Stimulated activated CD4-positive, alpha-beta T cell treated with anti-CD3 and anti-CD28 coated beads, Interleukin-4, amount 100 ng/mL, for 1 hour (primary cell): ENCODE measurements at regions not wholly inside any gene's neighbourhood (a gene's known extent, or its start where the extent isn't known, plus 50 kb on each side); places are given as distances from the start of the nearest gene placed in this dataset.

Experiments
- DNase-seq: peaks from one replicate; pipeline ENCODE4 v3.0.0-alpha.2; 2020

DNA sequence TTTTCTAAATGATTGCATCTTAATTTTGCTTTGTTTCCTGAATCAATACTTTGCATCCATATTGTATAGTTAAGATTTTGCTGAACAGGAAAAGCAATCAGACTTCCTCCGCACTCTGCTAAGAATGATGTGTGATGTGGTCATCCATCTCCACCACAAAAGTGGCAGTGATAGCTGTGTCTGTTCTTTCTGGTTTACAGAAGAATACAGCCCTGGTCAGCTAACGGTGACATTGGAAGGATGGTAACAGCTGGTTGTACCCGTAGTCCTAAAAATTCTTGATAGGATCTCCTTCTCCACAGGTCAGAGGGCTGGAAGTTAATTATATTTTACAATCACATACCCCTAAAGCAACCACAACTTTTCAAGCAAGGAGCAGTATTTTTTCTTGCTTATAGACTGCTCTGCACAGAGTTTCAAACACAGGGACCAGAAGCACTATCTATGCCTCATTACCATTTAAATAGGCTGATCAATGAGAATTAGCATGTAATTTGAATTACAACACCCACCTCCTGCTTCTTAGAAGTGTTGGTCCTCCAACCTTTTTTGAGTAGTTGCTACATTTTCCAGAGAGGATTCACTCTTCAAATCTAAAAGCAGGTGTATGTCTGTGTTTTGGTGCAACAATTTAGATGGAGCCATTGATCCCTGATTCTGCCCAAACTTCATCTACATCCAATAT, 1191.9 kb upstream of the NUDT12 start:
- no peak for DNase-seq

DNA sequence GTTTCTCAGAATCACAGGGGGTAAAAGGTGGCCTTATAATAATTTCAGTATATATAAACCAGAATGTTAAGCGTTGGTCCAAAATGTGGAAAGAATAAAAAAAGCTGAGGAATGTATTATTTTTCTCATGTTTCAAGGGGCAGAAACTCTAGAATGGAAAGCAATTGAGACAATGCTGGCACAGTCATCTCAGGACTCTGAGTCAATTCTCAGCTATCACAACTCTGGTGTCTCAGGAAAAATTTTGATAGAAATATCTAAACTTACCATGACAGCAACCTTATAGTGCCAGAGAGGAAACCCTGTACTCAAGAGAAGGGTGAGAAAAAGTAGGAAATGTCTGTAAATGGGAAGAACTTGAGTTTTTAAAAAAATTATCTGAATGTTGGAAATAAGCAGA, 1189.4 kb upstream of the NUDT12 start:
- DNase-seq, result no peak

DNA sequence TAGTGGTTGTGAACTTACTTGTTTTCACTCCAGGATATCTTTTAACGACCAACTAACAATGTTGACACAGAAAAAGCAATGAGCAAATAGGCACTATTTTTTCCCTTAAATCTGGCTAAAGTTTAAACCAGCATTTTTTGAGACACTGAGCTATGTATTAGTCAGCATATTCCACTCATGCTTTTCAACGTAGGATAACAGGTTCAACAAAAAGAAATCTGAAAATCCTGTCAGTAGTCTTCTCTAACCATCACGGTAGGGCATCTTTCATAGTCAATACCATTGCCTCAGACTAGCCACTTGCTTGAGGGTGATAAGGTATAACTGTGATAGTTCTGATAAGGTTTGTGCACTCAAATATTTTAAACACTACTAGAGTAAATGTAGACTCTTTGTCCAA, 1177.3 kb upstream of the NUDT12 start:
- no peak for DNase-seq

DNA sequence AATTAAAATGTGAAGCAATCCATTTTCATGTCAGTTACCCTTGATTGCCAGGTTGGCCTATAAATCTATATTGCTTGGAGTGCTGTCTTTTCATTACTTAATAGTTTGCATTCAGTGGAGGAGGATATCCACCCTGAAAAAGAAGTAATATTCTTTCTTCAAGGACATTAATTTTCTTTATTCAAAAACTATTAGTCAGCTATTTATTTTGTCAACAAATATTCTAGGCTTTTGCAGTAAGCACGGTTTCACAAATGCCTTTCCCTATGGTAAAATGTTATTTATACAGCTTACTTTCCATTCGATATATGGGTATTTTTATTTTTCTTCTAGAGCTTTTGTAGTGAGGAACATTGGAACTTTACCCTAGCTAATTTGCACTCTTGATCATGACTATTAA, 1176.9 kb upstream of the NUDT12 start:
- DNase-seq, result no peak

DNA sequence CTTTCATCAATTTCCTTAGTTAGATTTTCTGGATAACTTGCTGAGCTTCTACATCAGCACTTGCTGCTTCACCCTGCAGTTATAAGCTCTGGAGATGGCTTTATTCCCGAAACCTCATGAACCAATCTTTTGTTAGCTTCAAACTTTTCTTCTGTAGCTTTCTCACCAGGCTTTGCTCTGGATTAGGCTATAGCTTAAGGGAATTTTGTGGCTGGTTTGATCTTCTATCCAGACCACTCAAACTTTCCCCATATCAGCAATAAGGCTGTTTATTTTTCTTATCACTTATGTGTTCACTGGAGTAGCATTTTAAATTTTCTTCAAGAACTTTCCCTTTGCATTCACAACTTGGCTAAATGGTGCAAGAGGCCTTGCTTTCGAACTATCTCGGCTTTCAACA, 1173.5 kb upstream of the NUDT12 start:
- no peak for DNase-seq

DNA sequence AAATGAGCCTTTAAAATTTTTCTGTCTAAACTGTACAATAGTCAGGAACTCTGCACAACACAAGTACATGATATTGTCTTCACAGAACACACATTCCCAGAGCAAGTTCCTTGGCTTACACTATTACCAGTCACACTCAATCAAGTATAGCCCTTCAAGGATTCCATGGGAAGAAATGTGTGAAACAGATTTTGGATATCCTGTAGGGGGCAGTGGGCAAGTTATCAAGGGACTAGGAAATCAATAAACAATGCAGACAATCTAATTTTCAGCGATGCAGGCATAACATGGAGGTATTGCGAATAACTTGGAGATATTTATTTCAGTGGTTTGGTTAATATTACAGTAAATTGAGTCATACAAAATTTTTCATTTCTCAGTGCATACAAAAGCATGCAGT, 1171.5 kb upstream of the NUDT12 start:
- no peak for DNase-seq

DNA sequence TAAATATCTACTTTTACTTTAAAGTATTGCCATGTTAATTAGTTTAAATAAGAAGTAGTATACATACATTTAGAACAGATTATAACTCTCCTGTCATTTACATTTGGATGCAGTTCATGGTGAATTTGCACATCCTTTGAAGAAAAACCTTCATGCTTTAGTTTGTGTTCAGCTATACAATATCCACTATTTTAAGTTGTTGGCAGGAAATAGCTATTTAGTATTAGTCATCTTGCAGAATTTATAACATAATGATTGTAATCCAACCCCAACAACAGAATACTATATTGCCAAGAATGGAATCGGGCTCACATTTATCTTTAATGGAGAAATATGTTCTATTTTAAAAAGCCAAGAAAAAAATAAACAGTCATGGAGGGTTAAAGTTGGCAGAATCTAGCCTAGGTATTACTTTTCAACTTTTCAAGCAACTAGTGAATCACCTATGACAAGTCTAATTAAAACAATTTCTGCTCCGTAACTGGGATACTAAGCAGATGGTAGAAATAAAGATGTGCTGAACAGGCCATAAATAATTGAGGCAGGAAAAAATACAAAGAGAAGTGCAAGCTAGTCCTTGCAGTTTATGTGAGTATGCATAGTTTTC, 1170.6 kb upstream of the NUDT12 start:
- no peak for DNase-seq

DNA sequence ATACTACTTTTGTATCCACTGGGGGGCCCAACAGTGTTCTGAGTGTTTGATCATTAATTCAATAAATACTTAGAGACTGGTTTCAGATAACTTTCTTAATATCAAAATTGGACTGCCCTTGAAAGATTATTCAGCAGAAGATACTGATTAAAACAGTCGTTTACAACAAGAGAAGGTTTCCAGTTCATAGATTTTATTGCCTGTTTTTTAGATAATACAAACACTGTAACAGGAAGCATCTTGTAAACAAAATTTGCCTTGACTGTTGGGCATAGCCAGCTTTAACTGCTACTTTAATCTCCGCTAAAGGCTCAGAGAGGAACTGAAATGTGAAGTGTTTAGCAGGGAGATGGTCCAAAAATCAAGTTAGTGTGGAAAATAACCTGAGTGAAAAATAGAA, 1168.7 kb upstream of the NUDT12 start:
- no peak for DNase-seq

DNA sequence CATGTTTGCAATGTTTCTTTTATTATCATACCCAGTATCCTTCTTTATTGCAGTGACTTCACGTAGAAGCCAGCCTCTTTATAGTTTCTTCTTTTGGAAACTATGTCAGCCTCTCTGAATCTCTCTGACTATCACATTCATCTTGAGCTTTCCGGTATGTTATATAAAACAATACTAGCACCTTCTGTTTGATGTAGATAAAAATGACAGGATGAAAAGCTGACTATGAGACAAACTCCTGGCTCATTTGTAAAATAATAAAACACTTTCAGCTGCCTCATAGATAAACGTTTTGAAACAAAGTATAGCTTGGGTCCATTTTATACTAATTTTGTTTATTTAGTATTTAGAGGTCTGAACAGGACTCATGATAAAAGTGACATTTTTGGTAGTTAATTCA, 1145.4 kb upstream of the NUDT12 start:
- no peak for DNase-seq

DNA sequence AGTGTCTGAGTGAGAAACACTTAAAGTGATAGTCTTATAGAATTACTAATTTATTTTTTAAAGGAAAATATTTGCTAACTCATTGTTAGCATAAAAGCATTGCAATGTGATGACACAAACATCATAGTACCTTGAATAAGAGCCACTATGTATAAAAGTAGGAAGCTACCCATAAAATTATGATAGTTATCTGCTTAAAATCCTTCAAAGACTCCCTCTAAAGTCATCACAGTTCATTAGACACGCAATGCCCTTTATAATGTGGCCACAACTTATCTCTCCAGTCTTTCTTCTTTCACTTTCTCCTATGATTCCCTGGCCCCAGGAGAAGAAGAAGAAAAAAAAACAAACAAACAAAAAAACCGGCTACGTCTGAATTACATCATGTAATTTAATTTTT, 1144.0 kb upstream of the NUDT12 start:
- DNase-seq, result no peak

DNA sequence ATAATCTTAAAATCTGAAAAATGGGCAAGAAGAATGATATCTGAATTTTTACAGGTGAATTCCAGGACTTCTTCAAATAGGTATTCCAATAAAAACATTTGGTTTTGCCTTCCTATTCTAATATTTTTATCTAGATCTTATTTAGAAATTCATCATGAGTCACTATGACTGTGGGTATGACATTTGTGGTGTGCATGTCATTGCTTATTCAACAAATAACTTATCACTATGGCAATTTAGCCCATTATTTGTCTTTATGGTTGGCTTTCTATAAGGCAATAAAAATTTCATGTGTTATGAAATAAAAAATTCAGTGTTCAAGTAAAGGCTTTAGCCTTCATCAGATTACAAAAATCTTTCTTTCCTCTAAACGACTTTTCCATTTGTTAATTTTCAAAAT, 1139.6 kb upstream of the NUDT12 start:
- no peak for DNase-seq

DNA sequence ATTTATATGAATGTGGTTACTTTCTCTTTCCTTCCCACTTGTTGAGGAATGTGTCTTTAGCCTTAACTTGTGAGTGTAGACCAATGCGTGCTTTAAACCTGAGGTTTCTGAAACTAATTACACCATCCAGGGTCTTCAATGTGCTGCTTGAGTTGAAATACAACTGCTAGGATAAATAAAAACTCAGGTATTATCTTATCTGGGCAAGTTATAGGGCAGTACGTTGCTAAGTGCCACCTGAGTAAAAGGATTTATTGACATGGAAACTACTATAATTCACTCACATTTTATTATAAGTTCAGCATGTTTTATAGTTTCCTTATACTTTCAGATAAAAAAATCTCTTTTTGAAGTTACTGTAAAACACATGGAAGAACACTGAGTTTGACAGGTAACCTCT, 1136.8 kb upstream of the NUDT12 start:
- no peak for DNase-seq

DNA sequence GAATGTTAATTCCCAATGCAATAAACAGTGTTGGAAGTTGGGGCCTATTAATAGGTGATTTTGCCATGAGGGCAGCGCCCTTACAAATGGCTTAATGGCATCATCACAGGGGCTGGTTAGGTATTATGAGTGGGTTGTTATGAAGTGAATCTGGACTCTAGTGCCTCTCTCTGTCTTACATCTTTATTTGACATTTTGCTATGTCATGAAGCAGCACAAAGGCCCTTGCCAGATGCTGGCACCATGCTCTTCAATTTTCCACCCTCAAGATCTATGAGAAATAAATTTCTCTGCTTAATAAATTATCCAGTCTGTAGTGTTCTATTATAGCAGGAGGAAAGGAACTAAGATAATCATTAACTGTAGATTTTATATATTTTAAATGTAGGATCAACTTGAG, 1098.7 kb upstream of the NUDT12 start:
- no peak for DNase-seq

DNA sequence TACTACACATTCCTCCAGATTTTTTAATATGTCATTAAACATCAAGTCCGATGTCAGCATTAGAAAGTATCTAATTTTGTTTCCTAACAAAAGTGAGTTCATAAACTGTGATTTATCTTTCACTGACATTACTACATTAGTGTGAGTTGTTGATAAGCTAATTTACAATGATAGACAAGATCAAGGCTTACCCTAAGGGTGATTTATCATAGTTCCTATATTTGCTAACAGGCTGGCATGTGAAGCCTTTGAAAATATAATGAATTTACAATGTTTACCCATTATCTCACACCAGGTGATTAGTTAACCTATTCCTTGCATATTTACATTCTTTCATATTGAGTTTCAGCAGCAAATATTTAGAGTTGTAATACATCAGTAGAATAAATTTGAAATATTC, 1096.9 kb upstream of the NUDT12 start:
- DNase-seq, result no peak

DNA sequence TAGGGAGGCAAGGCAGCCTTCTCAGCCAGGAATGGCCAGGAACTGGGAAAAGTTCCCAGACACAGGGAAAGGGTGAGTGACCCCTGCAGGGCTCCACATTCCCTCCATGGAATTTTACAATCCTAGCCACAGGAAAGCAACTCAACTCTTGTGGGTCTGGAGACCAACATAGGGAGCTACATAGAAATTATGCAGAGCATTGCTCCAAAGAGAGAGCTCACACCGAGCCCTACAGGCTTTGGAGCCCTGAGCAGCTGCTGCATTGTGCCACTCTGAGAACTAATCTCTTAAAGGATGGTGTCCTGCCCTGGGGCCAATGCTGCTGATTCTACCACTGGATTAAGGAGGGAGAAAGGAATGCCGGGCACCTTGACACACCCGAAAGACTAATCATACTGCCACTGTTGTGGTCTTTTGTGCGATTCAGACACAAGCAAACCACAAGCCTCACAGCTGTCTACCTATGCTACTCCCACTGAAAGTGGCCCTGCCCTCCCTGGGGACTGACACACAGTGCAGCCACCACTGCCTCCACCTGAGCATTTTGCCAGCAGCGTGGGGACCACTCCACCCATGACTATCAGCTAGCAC, 1089.8 kb upstream of the NUDT12 start:
- no peak for DNase-seq

DNA sequence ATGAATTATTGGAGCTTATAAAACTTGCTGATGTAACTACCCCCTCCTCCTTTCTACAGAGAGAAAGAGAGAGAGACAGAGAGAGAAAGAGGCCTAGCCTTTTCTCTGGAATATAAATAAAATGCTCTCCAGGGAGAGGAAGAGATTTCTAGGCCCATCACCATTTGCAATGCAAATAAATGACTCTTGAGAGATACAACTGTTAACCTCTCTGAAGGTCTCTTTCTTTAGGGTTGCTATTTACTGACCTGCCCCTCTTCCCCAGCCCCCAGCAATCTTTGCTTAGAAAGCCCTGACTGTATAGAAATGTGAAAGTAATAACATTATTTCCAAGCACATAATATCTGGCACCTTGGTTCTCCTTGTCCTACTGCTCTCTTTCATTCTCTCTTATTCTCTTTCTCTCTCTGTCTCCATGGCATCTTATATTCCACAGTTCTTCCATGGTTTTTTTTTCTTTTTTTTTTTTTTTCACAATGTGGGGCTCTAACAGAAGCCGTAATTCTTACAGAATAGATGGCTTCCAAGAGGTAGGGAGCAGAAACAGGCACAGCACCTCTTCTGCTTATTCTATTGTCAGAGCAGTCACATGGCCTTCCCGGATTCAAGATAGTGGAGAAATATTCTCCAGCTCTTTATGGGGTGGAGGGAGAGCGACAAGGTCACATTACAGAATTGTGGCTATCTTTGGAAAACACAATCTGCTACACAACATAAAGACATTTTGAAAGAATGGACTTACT, 1087.9 kb upstream of the NUDT12 start:
- no peak for DNase-seq

DNA sequence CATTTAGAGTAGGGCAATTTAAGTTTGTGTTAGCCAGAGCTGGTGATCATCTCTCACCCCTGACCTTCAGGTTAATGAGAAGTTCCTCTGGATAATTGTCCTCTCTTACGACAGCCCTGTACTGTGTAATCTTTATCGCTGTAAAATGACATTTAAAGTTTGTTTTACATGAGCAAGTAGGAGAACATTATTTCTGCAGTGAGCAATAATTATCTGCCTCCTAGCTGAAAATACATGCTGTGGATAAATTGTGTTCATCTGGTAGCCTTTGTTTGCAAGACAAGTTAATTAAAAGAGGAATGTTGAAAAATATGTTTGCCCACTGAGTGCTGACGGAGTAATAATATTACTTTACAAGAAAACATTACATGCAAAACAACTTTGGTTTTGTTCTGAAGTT, 1083.8 kb upstream of the NUDT12 start:
- no peak for DNase-seq

DNA sequence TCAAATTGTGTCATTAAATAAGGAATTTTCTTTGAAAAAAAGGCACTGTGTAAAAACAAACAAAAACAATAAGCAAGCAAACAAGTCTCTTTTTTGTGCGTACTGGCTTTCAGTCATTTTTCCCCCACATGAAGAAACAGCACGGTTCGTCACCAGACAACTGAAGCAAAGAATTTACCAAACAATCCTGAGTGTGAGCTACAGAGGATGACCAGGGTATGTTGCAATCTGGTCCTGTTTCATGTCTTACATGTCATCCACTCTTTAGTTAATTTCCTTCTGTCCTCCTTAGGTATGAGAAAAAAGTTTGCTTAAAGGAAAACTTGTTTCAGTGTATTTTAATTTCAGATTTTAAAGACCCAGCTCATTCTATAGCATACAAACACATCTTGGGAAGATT, 1080.7 kb upstream of the NUDT12 start:
- no peak for DNase-seq

DNA sequence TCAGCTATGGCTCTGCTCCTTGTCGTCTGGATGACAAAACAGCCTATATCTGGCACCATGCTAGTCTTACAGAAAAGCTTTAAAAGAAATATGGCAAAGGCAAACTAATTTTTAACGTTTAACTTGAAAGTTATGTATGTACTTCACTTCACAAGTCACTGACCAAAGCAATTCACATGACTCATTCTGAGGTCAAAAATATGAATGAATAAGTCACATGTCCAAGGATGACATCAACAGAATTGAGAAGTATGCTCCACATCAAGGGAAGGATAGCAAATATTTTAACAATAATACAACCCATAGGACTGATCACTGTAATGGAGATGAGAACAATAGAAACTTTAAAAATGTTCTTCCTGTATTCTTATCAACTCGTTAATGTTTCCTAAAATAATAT, 1072.6 kb upstream of the NUDT12 start:
- no peak for DNase-seq

DNA sequence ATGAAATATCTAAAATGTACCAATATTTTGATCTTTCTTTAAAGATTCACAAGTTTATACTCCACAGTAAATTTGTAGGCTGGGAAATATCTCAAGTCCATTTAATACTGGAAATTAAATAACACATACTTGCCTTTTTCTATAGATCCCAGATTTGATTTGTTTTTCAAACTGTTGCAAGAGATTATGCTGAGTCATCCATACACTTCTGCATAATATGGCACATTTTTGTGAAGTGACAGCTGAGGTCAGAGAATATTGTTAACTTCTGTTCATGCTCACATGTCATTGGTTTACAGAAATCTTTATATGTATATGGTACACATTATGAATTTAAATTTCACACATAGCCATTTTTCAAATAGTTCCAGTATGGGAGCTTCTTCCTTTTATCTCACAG, 1066.3 kb upstream of the NUDT12 start:
- no peak for DNase-seq

DNA sequence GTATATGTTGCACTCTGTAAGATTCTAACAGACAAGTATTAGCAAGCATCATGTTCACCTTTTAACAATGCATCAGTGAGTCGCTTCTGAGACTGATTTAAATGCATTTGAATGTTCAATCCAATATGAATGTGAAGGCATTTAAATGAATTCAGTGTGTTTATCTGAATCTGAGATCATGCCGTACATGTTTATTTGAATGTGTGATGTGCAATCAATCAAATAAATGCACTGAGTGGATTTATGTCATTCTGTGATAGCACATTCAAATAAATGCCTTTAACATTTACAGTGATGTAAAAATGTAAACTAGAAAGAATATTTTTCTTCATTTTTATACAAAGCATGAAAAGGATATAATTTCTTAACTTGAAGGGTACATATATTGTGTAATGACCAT, 1063.5 kb upstream of the NUDT12 start:
- DNase-seq, result no peak

DNA sequence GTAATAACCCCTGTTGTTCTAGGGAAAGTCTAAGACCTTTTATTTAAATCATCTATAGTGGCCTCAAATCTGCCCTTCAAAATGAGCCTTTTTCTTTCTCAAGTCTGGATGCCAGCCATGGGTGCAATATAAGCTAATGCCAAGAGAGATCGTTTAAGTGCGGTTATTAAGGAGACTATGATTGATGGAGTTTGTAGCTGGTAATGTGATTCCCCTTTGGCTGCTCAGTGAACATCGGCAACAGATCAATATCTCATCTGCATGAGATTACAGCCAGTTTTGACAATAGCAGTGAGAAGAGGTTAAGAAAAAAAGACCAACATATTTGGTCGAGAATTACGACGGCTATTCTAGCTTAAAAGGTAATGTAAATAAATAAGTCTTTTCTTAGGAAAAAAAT, 1049.4 kb upstream of the NUDT12 start:
- DNase-seq, result no peak

DNA sequence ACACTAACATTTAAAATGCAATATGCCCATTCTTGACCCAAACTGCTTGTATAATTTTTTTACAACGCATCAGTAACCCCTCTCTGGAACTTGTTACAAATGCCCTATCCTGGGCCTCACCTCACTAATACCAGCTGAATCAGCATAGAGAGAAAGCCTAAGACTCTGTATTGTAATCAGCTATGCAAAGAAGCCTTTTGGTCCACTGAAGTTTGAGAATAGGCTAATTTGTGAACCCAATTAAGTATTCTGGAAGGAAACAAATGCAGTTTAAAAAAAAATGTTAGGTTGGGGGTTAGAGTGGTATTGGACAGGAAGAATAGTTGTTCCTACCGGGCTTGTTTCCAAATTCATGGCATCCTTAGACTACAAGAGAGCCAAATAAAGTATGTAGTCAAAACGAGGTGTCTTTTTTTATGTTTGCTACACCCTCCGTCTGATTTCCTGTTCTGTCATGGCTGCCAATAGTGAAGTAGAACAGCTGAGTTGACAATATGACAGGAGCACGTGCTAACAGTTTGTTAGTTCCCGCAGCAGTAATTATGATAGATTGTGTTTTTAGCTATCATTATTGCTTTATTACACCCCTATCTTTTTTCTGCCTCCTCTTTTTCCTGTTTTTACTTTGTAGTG, 1048.7 kb upstream of the NUDT12 start:
- DNase-seq, result no peak
